Loucy (cell line): ENCODE measurements at regions not wholly inside any gene's neighbourhood (a gene's known extent, or its start where the extent isn't known, plus 50 kb on each side); places are given as distances from the start of the nearest gene placed in this dataset.

Experiments
- H2AFZ ChIP-seq: fragments of 200-600 bp; sonication (generic); 2 replicates; pipeline ENCODE4 v1.6.0; 2016; ENCODE audit warnings: antibody characterized with exemption, mild to moderate bottlenecking, low read length, moderate library complexity
- H3F3A ChIP-seq: fragments of 200-600 bp; 2 replicates; pipeline ENCODE4 v1.6.0; 2016; ENCODE audit warnings: antibody characterized with exemption, low read depth, mild to moderate bottlenecking
- H3K27me3 ChIP-seq: fragments of 200-600 bp; sonication (generic); 2 replicates; pipeline ENCODE4 v1.6.1; 2014; ENCODE audit warnings: low read length, mild to moderate bottlenecking; ENCODE audit not compliant: insufficient read depth, poor library complexity, severe bottlenecking
- H3K36me3 ChIP-seq: fragments of 200-600 bp; sonication (generic); 2 replicates; pipeline ENCODE4 v1.6.1; 2016; ENCODE audit warnings: low read length; ENCODE audit not compliant: insufficient read depth
- H3K4me1 ChIP-seq: fragments of 200-600 bp; sonication (generic); 2 replicates; pipeline ENCODE4 v1.5.1; 2014; ENCODE audit warnings: low read length, mild to moderate bottlenecking; ENCODE audit not compliant: insufficient read depth, poor library complexity, severe bottlenecking
- H3K4me2 ChIP-seq: fragments of 200-600 bp; sonication (generic); 2 replicates; pipeline ENCODE4 v1.6.0; 2014; ENCODE audit warnings: antibody characterized with exemption, low read length, low read depth, mild to moderate bottlenecking; ENCODE audit not compliant: poor library complexity, severe bottlenecking
- H3K4me3 ChIP-seq: fragments of 200-600 bp; sonication (generic); 2 replicates; pipeline ENCODE4 v1.5.1; 2014; ENCODE audit warnings: low read length, mild to moderate bottlenecking, mixed read lengths; ENCODE audit not compliant: poor library complexity, severe bottlenecking
- H3K79me2 ChIP-seq: fragments of 200-600 bp; sonication (generic); 2 replicates; pipeline ENCODE4 v1.6.1; 2014; ENCODE audit warnings: low read length; ENCODE audit not compliant: insufficient read depth
- H3K9ac ChIP-seq: fragments of 200-600 bp; sonication (generic); 2 replicates; pipeline ENCODE4 v1.6.0; 2014; ENCODE audit warnings: mild to moderate bottlenecking, low read depth, low read length, moderate library complexity; ENCODE audit not compliant: poor library complexity, severe bottlenecking
- H3K9me2 ChIP-seq: fragments of 200-600 bp; sonication (generic); replicated peaks from 2 replicates; pipeline ENCODE4 v1.6.1; 2016; ENCODE audit warnings: low read depth, low read length, mixed read lengths
- H3K9me3 ChIP-seq: fragments of 200-600 bp; sonication (generic); 2 replicates; pipeline ENCODE4 v1.6.1; 2014; ENCODE audit warnings: mild to moderate bottlenecking, antibody characterized with exemption, low read length, low read depth; ENCODE audit not compliant: insufficient read depth
- H4K20me1 ChIP-seq: fragments of 200-600 bp; sonication (generic); 2 replicates; pipeline ENCODE4 v1.6.0; 2014; ENCODE audit warnings: antibody characterized with exemption, low read length, mild to moderate bottlenecking; ENCODE audit not compliant: insufficient read depth, poor library complexity, severe bottlenecking
- CTCF ChIP-seq: fragments of 200-600 bp; sonication (generic); conservative IDR thresholded peaks from 2 replicates; pipeline ENCODE4 v1.5.1; 2014; ENCODE audit warnings: mild to moderate bottlenecking, antibody characterized with exemption, low read length
- EZH2phosphoT487 ChIP-seq: fragments of 200-600 bp; IDR thresholded peaks from 2 replicates; pipeline ENCODE4 v1.6.1; 2018; ENCODE audit warnings: antibody characterized with exemption, mild to moderate bottlenecking, moderate library complexity, borderline replicate concordance

GRCh38 chr14:101102875-101103274 is 199.4 kb upstream of the RTL1 start:
- Histone ChIP-seq H3F3A (no peaks in the 10 kb centered on the region), H3K9me2 (no peaks in the 10 kb centered on the region), H3K9ac (no peak overlapping the region), H3K9me3 (peaks cover 9% of the 10 kb centered on the region; the same call in 1 of the 2 replicates), H2AFZ (no peak overlapping the region), H3K27me3 (no peaks in the 10 kb centered on the region), H3K4me1 (no peaks in the 10 kb centered on the region), H3K4me2 (no peak overlapping the region), H3K4me3 (no peak overlapping the region), H3K36me3 (no peaks in the 10 kb centered on the region), H4K20me1 (no peaks in the 10 kb centered on the region), H3K79me2 (no peaks in the 10 kb centered on the region)
- TF ChIP-seq EZH2phosphoT487 (no peak), CTCF (no peak)

- Histone ChIP-seq H4K20me1 (no peaks in the 10 kb centered on the region), H3K79me2 (no peaks in the 10 kb centered on the region), H3K9me2 (no peaks in the 10 kb centered on the region), H3K4me3 (no peak overlapping the region), H3K27me3 (no peaks in the 10 kb centered on the region), H3K9me3 (peaks cover 9% of the 10 kb centered on the region; the same call in 1 of the 2 replicates), H2AFZ (no peak overlapping the region), H3K9ac (no peak overlapping the region), H3K36me3 (no peaks in the 10 kb centered on the region), H3K4me2 (no peak overlapping the region), H3K4me1 (no peaks in the 10 kb centered on the region), H3F3A (no peaks in the 10 kb centered on the region)
- TF ChIP-seq EZH2phosphoT487 = no peak
- no peak for TF ChIP-seq CTCF
Measured at GRCh38 chr14:101103321-101103901, 199.9 kb upstream of the RTL1 start.

GRCh38 chr14:101104485-101104884 is 201.0 kb upstream of the RTL1 start:
- no peaks in the 10 kb centered on the region for H3F3A ChIP-seq
- H4K20me1 ChIP-seq = no peaks in the 10 kb centered on the region
- no peak overlapping the region for H3K4me3 ChIP-seq
- H3K9me2 ChIP-seq = no peaks in the 10 kb centered on the region
- no peaks in the 10 kb centered on the region for H3K27me3 ChIP-seq
- no peaks in the 10 kb centered on the region for H3K4me1 ChIP-seq
- no peaks in the 10 kb centered on the region for H3K79me2 ChIP-seq
- no peak overlapping the region for H2AFZ ChIP-seq
- no peak overlapping the region for H3K4me2 ChIP-seq
- no peaks in the 10 kb centered on the region for H3K36me3 ChIP-seq
- H3K9ac ChIP-seq = no peak overlapping the region
- peaks cover 9% of the 10 kb centered on the region; the same call in 1 of the 2 replicates for H3K9me3 ChIP-seq
- TF ChIP-seq EZH2phosphoT487 (no peak), CTCF (no peak)
